ENCODE measurements at regions not wholly inside any gene's neighbourhood (a gene's known extent, or its start where the extent isn't known, plus 50 kb on each side); places are given as distances from the start of the nearest gene placed in this dataset.
"Not testable (repeated sequence)": the region's sequence is repeated elsewhere in the genome, so short reads cannot be mapped to it uniquely, and the experiment has no call there.

DNA sequence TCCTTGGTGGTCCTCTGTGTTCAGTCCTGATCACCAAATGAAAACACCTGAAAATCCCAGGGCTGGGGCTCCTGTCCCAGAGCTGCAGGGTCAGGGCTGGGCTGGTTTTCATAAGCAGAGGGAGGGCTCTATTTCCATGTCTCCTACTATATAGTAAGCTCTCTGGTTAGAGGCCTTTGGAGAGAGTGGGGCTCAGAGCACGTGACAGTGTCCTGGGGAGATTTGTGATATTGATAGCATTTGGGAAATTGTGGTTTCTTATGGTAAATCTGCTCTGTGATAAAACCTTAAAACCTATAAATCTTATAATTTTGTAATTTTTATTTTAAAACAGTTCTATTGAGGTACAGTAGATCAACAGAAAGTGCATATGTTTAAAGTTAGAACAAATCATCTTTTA lies 1202.2 kb downstream of the TMEM121 start:
- no peaks in the 10 kb centered on the region for H3K36me3 ChIP-seq (ENCODE audit: insufficient read depth, low read length)
- no peaks in the 10 kb centered on the region for H3K4me1 ChIP-seq (ENCODE audit: insufficient read depth, low read length)
- H3K27me3 ChIP-seq (ENCODE audit: insufficient read depth, low read length): no peaks in the 10 kb centered on the region
- no peak overlapping the region for H3K27ac ChIP-seq (ENCODE audit: low read depth, low read length)
- H3K9me3 ChIP-seq (ENCODE audit: insufficient read depth, low read depth, low read length): peaks cover 22% of the 10 kb centered on the region
- no peak overlapping the region for H3K4me3 ChIP-seq (ENCODE audit: low read length)
- no CpG with 5 or more reads among the region's 1 CpG for whole genome bisulfite sequencing
- H3K9ac ChIP-seq (ENCODE audit: low read depth, low read length): no peak overlapping the region

DNA sequence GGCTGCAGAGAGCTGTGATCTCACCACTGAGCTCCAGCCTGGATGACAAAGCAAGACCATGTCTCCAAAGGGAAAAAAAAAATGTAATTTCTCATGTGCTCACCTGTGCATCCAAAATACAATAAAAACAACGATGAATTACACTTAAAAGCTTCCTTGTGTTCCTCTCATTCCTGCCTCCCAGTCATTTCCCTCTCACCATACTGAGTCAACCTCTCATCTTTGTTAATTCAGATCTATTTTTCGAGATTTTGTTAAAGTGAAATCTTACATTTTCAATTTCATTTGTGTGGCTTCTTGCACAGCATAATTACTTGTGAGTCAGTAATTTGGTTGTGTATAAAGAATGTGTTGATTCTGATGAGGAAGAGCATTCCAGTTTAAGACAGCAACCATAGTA lies 1203.2 kb downstream of the TMEM121 start:
- H3K9me3 ChIP-seq (ENCODE audit: insufficient read depth, low read depth, low read length): peaks cover 25% of the 10 kb centered on the region
- H3K4me3 ChIP-seq (ENCODE audit: low read length): no peak overlapping the region
- no peak overlapping the region for H3K27ac ChIP-seq (ENCODE audit: low read depth, low read length)
- whole genome bisulfite sequencing: 28% methylated on average over 1 of the region's 2 CpGs
- H3K9ac ChIP-seq (ENCODE audit: low read depth, low read length): no peak overlapping the region
- no peaks in the 10 kb centered on the region for H3K4me1 ChIP-seq (ENCODE audit: insufficient read depth, low read length)
- no peaks in the 10 kb centered on the region for H3K36me3 ChIP-seq (ENCODE audit: insufficient read depth, low read length)
- no peaks in the 10 kb centered on the region for H3K27me3 ChIP-seq (ENCODE audit: insufficient read depth, low read length)

DNA sequence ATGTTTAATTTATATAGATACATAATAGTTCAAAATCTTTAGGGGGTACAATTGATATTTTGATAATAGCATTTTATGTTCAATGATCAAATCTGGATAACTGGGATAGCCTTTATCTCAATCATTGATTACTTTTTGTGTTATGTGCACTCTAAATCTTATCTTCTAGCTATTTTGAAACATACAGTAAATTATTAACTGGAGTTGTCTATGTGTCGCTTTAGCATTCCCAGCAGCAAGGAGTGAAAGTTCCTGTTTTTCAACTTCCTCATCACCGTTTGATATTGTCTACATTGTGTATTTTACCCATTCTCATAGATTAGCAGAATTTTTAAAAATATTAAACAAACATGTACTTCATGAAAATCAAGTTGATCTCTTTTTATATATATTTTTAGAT lies 1207.4 kb downstream of the TMEM121 start:
- Histone ChIP-seq H3K36me3 (ENCODE audit: insufficient read depth, low read length) (no peaks in the 10 kb centered on the region), H3K27ac (ENCODE audit: low read depth, low read length) (no peak overlapping the region), H3K9ac (ENCODE audit: low read depth, low read length) (no peak overlapping the region), H3K4me3 (ENCODE audit: low read length) (no peak overlapping the region), H3K9me3 (ENCODE audit: insufficient read depth, low read depth, low read length) (peaks cover 44% of the 10 kb centered on the region), H3K4me1 (ENCODE audit: insufficient read depth, low read length) (no peaks in the 10 kb centered on the region), H3K27me3 (ENCODE audit: insufficient read depth, low read length) (no peaks in the 10 kb centered on the region)
- no CpG with 5 or more reads among the region's 2 CpGs for WGBS

DNA sequence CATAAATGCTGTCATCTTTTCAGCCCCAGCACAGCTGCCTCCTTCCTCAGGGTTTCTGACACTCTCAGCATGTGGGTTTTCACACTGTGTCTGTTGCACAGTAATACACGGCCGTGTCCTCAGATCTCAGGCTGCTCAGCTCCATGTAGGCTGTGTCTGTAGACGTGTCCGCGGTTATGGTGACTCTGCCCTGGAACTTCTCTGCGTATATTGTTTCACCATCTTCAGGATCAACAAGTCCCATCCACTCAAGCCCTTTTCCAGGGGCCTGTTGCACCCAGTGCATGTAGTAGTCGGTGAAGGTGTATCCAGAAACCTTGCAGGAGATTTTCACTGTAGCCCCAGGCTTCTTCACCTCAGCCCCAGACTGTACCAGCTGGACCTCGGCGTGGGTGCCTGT lies 1210.6 kb downstream of the TMEM121 start:
- Histone ChIP-seq H3K9me3 (ENCODE audit: insufficient read depth, low read depth, low read length) (peaks cover 38% of the 10 kb centered on the region), H3K4me3 (ENCODE audit: low read length) (no peak overlapping the region), H3K27ac (ENCODE audit: low read depth, low read length) (no peak overlapping the region), H3K4me1 (ENCODE audit: insufficient read depth, low read length) (no peaks in the 10 kb centered on the region), H3K36me3 (ENCODE audit: insufficient read depth, low read length) (no peaks in the 10 kb centered on the region), H3K27me3 (ENCODE audit: insufficient read depth, low read length) (no peaks in the 10 kb centered on the region), H3K9ac (ENCODE audit: low read depth, low read length) (no peak overlapping the region)
- WGBS: 87% methylated on average over 7 of the region's 9 CpGs

DNA sequence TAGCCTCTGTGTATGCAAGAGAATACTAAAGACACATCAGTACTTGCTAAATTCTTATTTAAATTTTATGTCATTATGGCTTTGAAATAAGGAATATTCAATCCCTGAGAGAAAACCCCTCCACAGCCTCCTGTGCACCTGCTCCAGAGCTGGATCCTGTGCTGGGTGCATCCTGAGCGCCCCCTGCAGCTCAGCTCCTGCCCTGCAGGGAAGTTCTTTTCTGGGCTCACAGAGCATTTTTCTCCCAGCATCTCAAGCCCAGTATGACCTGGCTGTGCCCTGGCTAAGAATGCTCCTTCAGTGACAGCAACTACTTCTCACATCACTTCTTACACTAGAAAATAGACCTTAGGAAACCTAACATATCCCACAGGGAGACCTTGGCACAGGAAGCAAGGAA lies 1211.7 kb downstream of the TMEM121 start:
- Histone ChIP-seq H3K27me3 (ENCODE audit: insufficient read depth, low read length) (no peaks in the 10 kb centered on the region), H3K9me3 (ENCODE audit: insufficient read depth, low read depth, low read length) (peaks cover 34% of the 10 kb centered on the region), H3K4me1 (ENCODE audit: insufficient read depth, low read length) (no peaks in the 10 kb centered on the region), H3K27ac (ENCODE audit: low read depth, low read length) (no peak overlapping the region), H3K9ac (ENCODE audit: low read depth, low read length) (no peak overlapping the region), H3K36me3 (ENCODE audit: insufficient read depth, low read length) (no peaks in the 10 kb centered on the region), H3K4me3 (ENCODE audit: low read length) (no peak overlapping the region)
- 37% methylated on average over 1 of the region's 1 CpG for WGBS

DNA sequence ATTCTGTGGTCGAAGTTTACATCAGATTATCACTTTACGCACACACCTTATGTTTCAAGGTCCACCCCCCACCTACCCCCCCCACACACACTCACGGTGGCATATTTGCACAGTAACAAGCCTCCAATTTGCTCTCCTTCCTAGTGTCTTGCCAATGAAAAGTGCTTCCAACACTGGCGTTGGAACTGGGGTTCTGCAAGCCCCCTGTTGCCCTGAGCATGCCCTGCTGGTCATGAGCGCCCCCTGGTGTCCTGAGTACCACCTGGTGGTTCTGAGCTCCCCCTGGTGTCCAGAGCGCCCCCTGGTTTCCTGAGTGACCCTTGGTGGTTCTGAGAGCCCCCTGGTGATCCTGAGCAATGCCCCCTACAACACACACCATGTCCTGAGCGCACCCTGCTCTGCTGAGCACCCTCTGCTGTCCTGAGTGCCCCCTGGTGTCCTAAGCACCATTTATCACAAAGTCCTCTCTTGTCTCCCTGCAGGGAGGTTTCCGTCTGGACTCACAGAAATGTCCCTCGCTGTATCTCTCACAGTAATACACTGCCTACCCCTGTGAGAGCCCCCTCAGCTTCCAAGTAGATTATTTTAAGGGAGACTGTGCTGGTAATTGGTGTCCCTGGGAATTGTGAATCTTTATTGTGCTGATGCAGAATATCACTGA lies 1212.3 kb downstream of the TMEM121 start:
- H3K9me3 ChIP-seq (ENCODE audit: insufficient read depth, low read depth, low read length): peaks cover 34% of the 10 kb centered on the region
- H3K9ac ChIP-seq (ENCODE audit: low read depth, low read length); H3K4me1 ChIP-seq (ENCODE audit: insufficient read depth, low read length); H3K36me3 ChIP-seq (ENCODE audit: insufficient read depth, low read length); H3K27me3 ChIP-seq (ENCODE audit: insufficient read depth, low read length); H3K4me3 ChIP-seq (ENCODE audit: low read length); H3K27ac ChIP-seq (ENCODE audit: low read depth, low read length): not testable (repeated sequence)
- 86% methylated on average over 6 of the region's 9 CpGs for whole genome bisulfite sequencing

DNA sequence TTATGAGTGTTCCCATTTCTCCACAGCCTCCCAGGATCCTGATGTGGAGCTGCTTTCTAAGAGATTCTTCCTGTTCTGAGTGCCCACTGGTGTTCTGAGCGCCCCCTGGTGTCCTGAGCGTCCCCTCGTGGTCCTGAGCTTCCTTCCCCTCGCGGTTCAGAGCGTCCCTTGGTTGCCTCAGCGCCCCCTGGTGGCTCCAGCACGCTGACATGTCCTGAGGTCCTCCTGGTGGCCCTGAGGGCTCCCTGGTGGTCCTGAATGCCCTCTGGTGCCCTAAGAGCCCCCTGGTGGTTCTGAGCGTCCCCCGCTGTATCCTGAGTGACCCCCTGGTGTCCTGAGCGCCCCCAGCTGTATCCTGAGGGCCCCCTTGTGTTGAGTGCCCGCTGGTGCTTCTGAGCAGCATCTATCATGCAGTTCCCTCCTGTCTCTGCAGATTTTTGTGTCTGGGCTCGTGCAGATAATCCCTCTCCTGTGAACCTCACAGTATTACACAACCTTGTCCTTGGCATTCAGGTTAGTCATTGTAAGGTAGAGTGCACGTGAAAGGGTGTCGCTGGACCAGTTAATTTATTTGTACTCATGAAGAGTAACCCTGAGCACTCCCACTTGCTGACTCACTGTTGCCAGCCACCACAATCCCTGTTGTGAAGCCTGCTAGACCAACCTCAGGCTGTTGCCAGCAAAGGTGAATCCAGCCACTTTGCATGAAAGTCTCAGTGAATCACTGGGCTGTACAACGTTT lies 1214.9 kb downstream of the TMEM121 start:
- H3K27me3 ChIP-seq (ENCODE audit: insufficient read depth, low read length); H3K4me3 ChIP-seq (ENCODE audit: low read length); H3K4me1 ChIP-seq (ENCODE audit: insufficient read depth, low read length); H3K36me3 ChIP-seq (ENCODE audit: insufficient read depth, low read length); H3K9ac ChIP-seq (ENCODE audit: low read depth, low read length); H3K27ac ChIP-seq (ENCODE audit: low read depth, low read length): not testable (repeated sequence)
- peaks cover 26% of the 10 kb centered on the region for H3K9me3 ChIP-seq (ENCODE audit: insufficient read depth, low read depth, low read length)
- 51% methylated on average over 15 of the region's 16 CpGs for WGBS

DNA sequence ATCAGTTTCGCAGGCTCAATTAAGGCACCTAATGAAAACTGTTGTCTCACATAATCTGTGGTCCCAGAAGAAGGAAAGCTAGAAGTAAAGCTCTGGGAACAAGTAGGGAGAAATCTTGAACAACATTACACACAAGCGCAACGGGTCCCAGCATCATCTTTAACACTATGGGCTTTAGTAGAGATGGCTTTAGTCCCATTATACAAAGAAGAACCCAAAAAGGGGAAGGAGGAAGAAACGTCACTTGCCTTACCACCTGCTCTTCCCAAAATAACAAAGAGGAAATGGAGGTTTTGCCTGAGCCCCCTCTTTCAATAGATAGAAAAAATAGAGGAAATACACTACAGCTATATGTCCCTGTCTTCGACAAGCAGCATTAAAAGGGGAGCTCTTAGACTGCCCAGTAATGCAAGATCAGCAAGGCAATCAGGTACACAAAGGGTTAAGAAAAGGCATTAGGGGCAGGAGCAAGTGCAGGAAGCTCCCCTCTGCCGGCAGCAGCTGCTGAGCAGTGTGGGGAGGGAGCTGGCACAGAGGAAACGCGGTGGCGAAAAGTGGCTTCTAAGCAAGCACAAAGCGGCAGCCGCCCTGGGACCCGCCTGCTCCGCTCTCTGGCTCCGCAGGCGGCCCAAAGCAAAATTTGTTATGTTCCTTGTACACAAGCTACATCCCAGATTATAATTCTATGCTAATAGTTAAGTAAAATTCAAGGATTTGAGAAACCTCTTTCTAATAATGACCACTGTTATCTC lies 1218.8 kb downstream of the TMEM121 start:
- not testable (repeated sequence) for H3K9me3 ChIP-seq (ENCODE audit: insufficient read depth, low read depth, low read length); H3K4me1 ChIP-seq (ENCODE audit: insufficient read depth, low read length); H3K27ac ChIP-seq (ENCODE audit: low read depth, low read length); H3K36me3 ChIP-seq (ENCODE audit: insufficient read depth, low read length); H3K27me3 ChIP-seq (ENCODE audit: insufficient read depth, low read length); H3K4me3 ChIP-seq (ENCODE audit: low read length); H3K9ac ChIP-seq (ENCODE audit: low read depth, low read length)
- 80% methylated on average over 11 of the region's 15 CpGs for WGBS

DNA sequence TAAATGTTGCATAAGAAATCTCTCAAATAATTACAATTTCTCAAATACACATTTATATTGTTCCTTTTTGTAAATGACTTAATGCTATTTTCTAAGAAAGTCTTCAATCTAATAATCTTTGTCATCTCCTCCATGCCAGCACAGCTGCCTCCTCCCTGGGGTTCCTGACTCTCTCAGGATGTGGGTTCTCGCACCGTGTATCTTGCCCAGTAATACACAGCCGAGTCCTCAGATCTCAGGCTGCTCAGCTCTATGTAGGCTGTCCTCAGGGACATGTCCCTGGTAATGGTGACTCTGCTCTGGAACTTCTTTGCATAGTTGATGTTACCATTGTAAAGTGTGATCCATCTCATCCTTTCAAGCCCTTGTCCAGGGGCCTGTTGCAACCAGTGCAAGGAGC lies 1223.7 kb downstream of the TMEM121 start:
- not testable (repeated sequence) for H3K36me3 ChIP-seq (ENCODE audit: insufficient read depth, low read length); H3K27me3 ChIP-seq (ENCODE audit: insufficient read depth, low read length); H3K9ac ChIP-seq (ENCODE audit: low read depth, low read length); H3K4me3 ChIP-seq (ENCODE audit: low read length); H3K4me1 ChIP-seq (ENCODE audit: insufficient read depth, low read length); H3K9me3 ChIP-seq (ENCODE audit: insufficient read depth, low read depth, low read length); H3K27ac ChIP-seq (ENCODE audit: low read depth, low read length)
- no CpG with 5 or more reads among the region's 3 CpGs for WGBS

DNA sequence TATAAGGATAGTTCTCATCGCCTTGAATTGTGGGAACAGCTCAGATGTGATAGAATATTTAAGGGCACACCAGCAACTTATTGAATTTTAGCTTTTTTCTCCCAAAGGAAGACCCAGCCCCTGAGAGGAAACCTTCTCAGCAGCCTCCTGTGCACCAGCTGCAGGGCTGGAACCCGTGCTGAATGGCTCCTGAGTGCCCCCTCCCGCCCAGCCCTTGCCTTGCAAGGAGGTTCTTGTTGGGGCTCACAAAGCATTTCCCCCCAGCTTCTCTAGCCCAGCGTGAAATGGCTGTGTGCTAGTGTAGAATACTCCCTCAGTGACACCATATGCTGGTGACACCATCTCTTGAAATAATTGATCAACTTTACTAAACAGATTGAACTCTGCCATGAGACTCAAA lies 1227.4 kb downstream of the TMEM121 start:
- 0% methylated on average over 3 of the region's 4 CpGs for WGBS
- not testable (repeated sequence) for H3K4me3 ChIP-seq (ENCODE audit: low read length); H3K27me3 ChIP-seq (ENCODE audit: insufficient read depth, low read length); H3K4me1 ChIP-seq (ENCODE audit: insufficient read depth, low read length); H3K9ac ChIP-seq (ENCODE audit: low read depth, low read length); H3K27ac ChIP-seq (ENCODE audit: low read depth, low read length); H3K36me3 ChIP-seq (ENCODE audit: insufficient read depth, low read length)
- H3K9me3 ChIP-seq (ENCODE audit: insufficient read depth, low read depth, low read length): peaks cover 11% of the 10 kb centered on the region

DNA sequence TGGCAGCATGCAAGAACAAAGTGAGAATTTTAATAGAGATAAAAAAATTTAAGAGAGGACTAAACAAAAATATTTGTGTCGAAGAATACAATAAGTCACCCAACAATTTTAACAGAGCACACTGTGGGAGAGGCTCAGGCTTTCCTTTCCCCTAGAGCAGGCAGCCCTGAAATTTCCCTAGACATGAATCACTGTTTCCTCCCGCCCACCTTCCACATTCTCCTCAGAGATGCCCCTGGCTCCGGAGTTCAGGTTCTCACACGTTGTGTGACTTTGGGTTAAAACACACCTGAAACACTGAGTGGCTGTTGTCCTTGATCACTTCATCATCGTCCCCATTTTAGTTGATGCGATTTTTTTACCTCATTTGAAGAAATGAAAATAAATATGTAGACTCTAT lies 1231.1 kb downstream of the TMEM121 start:
- not testable (repeated sequence) for H3K9ac ChIP-seq (ENCODE audit: low read depth, low read length); H3K36me3 ChIP-seq (ENCODE audit: insufficient read depth, low read length); H3K27ac ChIP-seq (ENCODE audit: low read depth, low read length); H3K4me1 ChIP-seq (ENCODE audit: insufficient read depth, low read length); H3K4me3 ChIP-seq (ENCODE audit: low read length); H3K27me3 ChIP-seq (ENCODE audit: insufficient read depth, low read length)
- 58% methylated on average over 5 of the region's 6 CpGs for WGBS
- H3K9me3 ChIP-seq (ENCODE audit: insufficient read depth, low read depth, low read length): peaks cover 20% of the 10 kb centered on the region

All from HUES64 (cell line).